ENCODE measurements at regions not wholly inside any gene's neighbourhood (a gene's known extent, or its start where the extent isn't known, plus 50 kb on each side); places are given as distances from the start of the nearest gene placed in this dataset.

DNA sequence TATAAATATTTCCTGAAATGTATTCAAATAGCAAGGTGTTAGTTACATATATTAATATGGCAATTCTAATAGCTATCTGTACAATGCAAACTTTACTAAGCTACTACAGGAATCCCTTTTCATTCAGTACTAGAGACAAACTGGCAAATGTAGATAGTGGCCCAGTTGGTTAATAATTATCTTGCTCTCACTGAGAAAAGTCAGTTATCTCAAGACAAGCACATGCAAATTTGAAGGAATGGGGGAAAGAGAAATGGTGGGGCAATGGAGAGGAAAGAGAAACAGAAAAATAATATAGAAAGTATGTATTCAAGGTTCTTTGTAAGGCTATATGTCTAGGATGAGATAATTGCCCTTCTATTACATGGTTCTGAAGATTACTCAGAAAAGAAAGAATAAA, 280.0 kb downstream of the FIGN start:
- Mint-ChIP-seq H3K9me3 (no peaks in the 10 kb centered on the region), H3K4me3 (no peak overlapping the region), H3K27ac (no peak overlapping the region), H3K27me3 (ENCODE audit: insufficient read depth) (no peaks in the 10 kb centered on the region), H3K4me1 (peaks cover 37% of the 10 kb centered on the region), H3K36me3 (ENCODE audit: low read depth) (no peaks in the 10 kb centered on the region)
- TF ChIP-seq CTCF (conservative IDR thresholded peaks at IDR 0.05): no peak
- H3K4me1 ChIP-seq (ENCODE audit: control insufficient read depth, insufficient read depth, low read length): peaks cover 16% of the 10 kb centered on the region
- H3K36me3 ChIP-seq (ENCODE audit: control insufficient read depth, insufficient read depth, low read length): no peaks in the 10 kb centered on the region
- no peak overlapping the region for H3K9ac ChIP-seq (ENCODE audit: extremely low read depth, low read length, poor library complexity, severe bottlenecking)
- no peak for DNase-seq
- peak overlapping the region; percentile 48 for H3K4me3 ChIP-seq (ENCODE audit: low read length)
- H3K27me3 ChIP-seq (ENCODE audit: control insufficient read depth, insufficient read depth, low read length, poor library complexity, severe bottlenecking): no peaks in the 10 kb centered on the region
- H3K27ac ChIP-seq (ENCODE audit: low read depth, low read length): no peak overlapping the region
- H3K9me3 ChIP-seq (ENCODE audit: control insufficient read depth, low read length): no peaks in the 10 kb centered on the region

GRCh38 chr2:163453920-163454319, 281.9 kb downstream of the FIGN start:
- Histone ChIP-seq H3K4me3 (ENCODE audit: low read length) (no peak overlapping the region), H3K9ac (ENCODE audit: extremely low read depth, low read length, poor library complexity, severe bottlenecking) (no peak overlapping the region), H3K9me3 (ENCODE audit: control insufficient read depth, low read length) (no peaks in the 10 kb centered on the region), H3K4me1 (ENCODE audit: control insufficient read depth, insufficient read depth, low read length) (peaks cover 16% of the 10 kb centered on the region), H3K27ac (ENCODE audit: low read depth, low read length) (no peak overlapping the region), H3K27me3 (ENCODE audit: control insufficient read depth, insufficient read depth, low read length, poor library complexity, severe bottlenecking) (no peaks in the 10 kb centered on the region), H3K36me3 (ENCODE audit: control insufficient read depth, insufficient read depth, low read length) (no peaks in the 10 kb centered on the region)
- no peak for DNase-seq
- 84 to 100% methylated on average over 1 to 2 of the region's 2 CpGs for WGBS, 2 experiments (ENCODE audit: insufficient coverage in 1 of 2, insufficient read length in 1 of 2)
- TF ChIP-seq CTCF (conservative IDR thresholded peaks at IDR 0.05): no peak
- Mint-ChIP-seq H3K36me3 (ENCODE audit: low read depth) (no peaks in the 10 kb centered on the region), H3K4me3 (no peak overlapping the region), H3K27ac (no peak overlapping the region), H3K27me3 (ENCODE audit: insufficient read depth) (no peaks in the 10 kb centered on the region), H3K4me1 (peaks cover 37% of the 10 kb centered on the region), H3K9me3 (peaks cover 8% of the 10 kb centered on the region)

DNA sequence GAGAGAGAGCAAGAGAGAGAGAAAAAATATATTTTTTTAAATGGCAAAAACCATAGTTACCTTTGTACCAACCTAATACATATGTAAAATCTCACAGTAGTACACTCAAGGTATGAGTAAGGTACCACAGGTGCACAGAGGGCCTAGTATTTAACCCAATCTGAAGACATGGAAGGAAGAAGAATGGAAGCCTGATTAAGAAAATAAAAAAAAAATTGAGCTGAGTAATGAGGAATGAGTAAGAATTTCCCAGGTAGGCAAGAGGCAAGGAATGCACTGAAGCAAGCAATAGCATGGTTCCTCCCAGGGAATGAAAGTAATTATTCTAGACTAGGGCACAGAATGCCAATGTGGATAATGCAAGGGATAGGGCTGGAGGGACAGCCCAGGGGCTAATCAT, 294.2 kb downstream of the FIGN start:
- no peak for TF ChIP-seq CTCF (conservative IDR thresholded peaks at IDR 0.05)
- no peak overlapping the region for H3K4me3 ChIP-seq (ENCODE audit: low read length)
- no peak overlapping the region for H3K27ac ChIP-seq (ENCODE audit: low read depth, low read length)
- Mint-ChIP-seq H3K27ac (no peak overlapping the region), H3K4me3 (no peak overlapping the region), H3K4me1 (no peaks in the 10 kb centered on the region), H3K27me3 (ENCODE audit: insufficient read depth) (no peaks in the 10 kb centered on the region), H3K36me3 (ENCODE audit: low read depth) (no peaks in the 10 kb centered on the region), H3K9me3 (no peaks in the 10 kb centered on the region)
- no peak for DNase-seq
- no peaks in the 10 kb centered on the region for H3K4me1 ChIP-seq (ENCODE audit: control insufficient read depth, insufficient read depth, low read length)
- no peaks in the 10 kb centered on the region for H3K36me3 ChIP-seq (ENCODE audit: control insufficient read depth, insufficient read depth, low read length)
- H3K9ac ChIP-seq (ENCODE audit: extremely low read depth, low read length, poor library complexity, severe bottlenecking): no peak overlapping the region
- H3K27me3 ChIP-seq (ENCODE audit: control insufficient read depth, insufficient read depth, low read length, poor library complexity, severe bottlenecking): no peaks in the 10 kb centered on the region
- no peaks in the 10 kb centered on the region for H3K9me3 ChIP-seq (ENCODE audit: control insufficient read depth, low read length)

Data from endodermal cell (in vitro differentiated cells).